GM13976 (cell line): ENCODE measurements at regions not wholly inside any gene's neighbourhood (a gene's known extent, or its start where the extent isn't known, plus 50 kb on each side); places are given as distances from the start of the nearest gene placed in this dataset.

Experiments used
- DNase-seq: peaks from one replicate; pipeline ENCODE4 v3.0.0; 2012; ENCODE audit warnings: low spot score
- CTCF ChIP-seq: IDR thresholded peaks from 2 replicates; pipeline ENCODE4 v1.5.1; 2012; ENCODE audit warnings: borderline replicate concordance, mild to moderate bottlenecking; ENCODE audit not compliant: insufficient read depth; ENCODE audit errors: extremely low read depth, missing control alignments, control extremely low read depth
- in situ Hi-C: fragments of 300-500 bp; cut with MboI; formaldehyde crosslinking; loops from one replicate; pipeline ENCODE4 v1.12.0; 2022; ENCODE audit warnings: low sequenced_read_pairs, mixed read lengths, inconsistent platforms; ENCODE audit not compliant: unreplicated experiment

DNA sequence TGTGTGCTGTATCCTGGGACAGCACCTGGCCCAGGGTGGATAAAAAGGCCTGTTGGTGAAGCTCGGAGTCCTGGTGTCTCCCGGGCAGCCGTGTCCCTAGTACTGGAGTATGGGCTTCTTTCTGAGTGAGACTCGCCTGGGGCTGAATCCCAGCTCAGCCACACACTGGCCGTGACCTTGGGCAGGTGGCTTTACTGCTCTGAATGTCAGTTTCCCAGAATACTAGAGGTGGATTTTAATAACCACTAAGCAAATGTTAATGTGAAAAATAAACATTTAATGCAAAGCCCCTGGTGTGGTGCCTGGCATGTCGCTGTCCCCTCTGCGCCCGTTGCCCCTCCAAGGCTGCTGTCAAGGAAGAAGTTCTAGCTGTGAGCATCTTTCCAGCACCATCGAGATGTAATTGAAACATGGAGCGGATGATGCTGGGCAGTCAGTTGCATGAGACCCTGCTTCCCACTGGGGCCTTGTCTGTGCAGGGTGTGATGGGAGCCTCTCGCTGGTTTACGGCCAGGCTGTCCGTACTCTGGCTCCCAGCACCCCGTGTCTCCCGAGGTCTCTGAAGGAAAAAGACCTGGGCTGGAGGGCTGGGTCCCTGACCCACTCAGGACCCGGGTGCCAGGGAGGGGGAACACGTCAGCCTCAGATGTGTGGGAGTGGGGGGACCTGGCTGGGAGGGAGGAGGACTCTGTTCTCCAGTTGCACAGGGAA is 527.8 kb downstream of the MATN1 start:
- DNase-seq, result no peak
- in situ Hi-C loops, result no loop called here
- TF ChIP-seq CTCF, result no peak

DNA sequence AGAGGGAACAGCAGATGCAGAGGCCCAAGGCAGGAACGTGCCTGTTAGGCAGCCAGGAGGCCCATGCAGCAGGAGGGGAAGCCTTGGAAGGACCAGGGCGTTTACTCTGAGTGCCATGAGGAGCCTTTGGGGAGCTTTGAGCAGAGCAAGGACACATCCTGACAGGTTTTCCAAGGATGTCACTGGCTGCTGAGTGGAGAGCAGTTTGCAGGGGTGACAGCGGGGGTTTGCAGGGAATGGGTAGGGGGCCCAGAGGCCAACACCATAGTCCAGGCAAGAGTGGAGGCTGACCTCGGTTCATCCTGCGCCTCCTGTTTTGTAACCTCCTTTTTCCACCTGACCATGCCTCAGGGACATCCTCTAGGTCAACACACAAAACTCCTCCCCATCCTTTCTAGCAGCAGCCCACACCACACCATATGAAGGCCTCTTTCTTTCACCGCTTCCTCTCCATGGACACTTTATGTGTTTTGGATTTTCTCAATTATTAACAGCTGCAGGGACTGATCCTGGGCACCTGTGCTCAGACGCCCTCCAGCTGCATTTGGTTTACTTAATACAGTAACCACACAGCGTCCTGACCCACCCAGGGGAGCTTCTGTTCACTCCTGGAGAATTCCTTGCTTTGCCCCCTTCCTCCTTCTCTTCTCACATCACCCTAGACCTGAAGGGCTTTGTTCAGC is 528.5 kb downstream of the MATN1 start:
- in situ Hi-C loops, result no loop called here
- no peak for DNase-seq
- no peak for TF ChIP-seq CTCF

- DNase-seq, result no peak
- in situ Hi-C loops, result no loop called here
- no peak for TF ChIP-seq CTCF
Observed at GRCh38 chr1:30194046-30194619, 529.3 kb downstream of the MATN1 start.

DNA sequence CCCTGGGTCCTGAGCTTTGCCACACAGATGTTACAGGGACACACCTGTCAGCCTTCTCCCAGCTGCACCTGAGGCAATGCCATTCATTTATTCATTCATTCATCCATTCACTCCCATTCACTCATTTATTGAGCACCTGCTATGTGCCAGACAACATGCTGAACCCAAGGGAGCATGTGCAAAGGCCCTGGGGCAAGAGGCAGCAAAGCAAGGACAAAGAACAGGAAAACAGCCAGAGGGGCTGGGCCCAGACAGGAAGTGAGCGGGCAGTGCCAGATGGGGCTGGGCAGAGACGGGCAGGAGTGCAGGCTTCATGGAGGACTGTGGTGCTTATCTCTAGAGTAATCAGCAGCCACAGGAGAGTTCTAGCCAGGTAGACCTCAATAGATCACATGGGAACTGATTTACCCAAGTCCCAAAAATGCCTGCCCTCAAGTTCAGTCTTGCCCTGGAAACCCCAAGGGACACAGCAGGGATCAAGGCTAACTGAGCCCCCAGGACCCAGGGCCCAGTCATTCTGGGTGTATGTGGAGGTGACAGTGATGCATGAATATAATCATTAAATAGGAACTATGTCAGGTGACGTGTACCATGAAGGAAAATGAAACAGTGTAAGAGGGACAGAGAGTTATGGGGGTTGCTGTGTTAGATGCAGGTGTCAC is 530.3 kb downstream of the MATN1 start:
- in situ Hi-C loops, result no loop called here
- DNase-seq, result no peak
- TF ChIP-seq CTCF, result no peak

- in situ Hi-C loops, result no loop called here
- DNase-seq, result no peak
Observed at GRCh38 chr1:30191154-30191702, 532.2 kb downstream of the MATN1 start.

More at GRCh38 chr1:30191154-30191702, 532.2 kb downstream of the MATN1 start:
- TF ChIP-seq CTCF, result no peak
